Activated CD4-positive, alpha-beta T cell treated with anti-CD3 and anti-CD28 coated beads, Interleukin-2, amount 50 U/mL, for 16 hours (primary cell): ENCODE measurements at regions not wholly inside any gene's neighbourhood (a gene's known extent, or its start where the extent isn't known, plus 50 kb on each side); places are given as distances from the start of the nearest gene placed in this dataset.

Experiments
- DNase-seq: peaks from one replicate; pipeline ENCODE4 v3.0.0-alpha.2; 2020

DNA sequence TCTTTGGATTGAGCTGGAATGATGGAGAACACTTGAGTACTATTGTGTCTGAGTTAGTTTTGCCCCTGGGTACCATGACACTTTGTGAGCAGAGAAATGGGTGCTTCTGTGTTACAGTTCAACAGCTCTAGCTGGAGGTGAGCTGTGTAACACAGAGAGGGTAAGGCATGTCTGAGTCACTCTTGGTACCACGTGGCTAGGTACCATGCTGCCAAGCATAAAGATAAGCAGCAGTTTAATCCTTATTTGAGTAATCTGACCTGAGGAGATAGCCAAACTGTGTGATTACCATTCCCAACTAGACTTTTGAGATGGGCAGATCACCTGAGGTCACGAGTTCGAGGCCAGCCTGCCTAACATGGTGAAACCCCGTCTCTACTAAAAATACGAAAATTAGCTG, 122.0 kb downstream of the OLFM4 start:
- peak; percentile 1 for DNase-seq

DNA sequence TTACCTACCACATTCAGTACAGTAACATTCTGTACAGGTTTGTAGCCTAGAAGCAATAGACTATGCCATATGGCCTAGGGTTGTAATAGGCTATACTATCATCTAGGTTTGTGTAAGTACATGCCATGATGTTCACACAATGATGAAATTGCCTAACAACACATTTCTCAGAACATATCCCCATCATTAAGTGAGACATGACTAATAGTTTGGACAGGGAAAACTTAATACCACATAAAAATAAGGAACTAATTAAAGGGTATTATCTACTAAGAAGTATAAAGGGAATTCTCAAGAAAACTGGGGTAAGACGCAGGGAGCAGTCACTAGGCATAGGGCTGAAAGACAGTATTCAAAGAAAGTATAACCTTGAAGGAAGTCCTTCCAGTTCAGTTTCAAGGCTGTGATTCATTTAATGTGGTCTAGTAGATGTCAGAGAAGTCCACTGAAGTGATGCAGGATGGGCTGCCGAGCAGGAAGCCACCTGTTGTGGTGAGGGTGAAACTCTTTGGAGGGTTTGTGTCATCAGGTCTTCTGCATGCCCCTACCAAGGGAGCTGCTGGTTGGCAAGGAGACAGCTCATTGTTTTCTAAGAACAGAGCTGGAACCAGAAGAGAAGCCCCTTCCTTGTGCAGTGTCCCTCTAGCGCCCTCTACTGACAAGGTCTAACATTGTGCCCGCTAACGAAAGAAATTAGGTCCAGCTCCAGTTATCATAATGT, 122.9 kb downstream of the OLFM4 start:
- DNase-seq, result peak; percentile 58

DNA sequence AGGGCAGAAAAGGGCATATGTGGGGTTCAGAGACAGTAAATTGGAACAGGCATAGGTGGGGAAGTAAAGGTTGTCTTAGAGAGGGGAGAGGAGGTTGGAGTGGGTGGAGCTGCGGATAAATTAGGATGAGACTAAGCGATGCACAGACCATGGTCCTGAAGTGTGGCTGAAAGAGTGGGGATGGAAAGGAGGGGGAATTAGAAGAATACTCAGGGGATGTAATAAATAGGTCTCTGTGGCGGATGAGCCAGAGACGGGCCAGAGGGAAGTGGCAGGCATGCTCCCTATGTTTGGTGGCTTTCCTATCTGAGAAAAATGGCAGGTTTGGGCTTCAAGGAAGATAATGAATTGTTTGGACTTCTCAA, 123.4 kb downstream of the OLFM4 start:
- no peak for DNase-seq

DNA sequence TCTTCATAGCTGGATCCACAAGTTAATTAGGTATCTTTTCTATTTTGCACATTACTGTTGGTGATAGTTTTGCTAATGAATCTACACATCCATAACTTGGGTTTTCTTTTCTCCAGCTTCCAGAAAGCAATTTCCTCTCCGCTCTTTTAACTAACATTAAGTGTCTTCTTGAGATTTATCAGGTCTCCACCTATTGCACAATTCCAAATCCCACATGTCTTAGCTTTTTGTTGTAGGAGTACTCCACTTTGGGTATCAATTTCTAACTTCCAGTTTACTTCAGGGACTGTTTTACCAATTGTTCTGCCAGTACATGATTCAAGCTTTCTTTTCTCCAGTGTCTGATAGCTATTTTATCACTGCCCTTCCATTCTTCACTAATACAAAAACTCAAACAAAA, 129.6 kb downstream of the OLFM4 start:
- DNase-seq, result no peak

DNA sequence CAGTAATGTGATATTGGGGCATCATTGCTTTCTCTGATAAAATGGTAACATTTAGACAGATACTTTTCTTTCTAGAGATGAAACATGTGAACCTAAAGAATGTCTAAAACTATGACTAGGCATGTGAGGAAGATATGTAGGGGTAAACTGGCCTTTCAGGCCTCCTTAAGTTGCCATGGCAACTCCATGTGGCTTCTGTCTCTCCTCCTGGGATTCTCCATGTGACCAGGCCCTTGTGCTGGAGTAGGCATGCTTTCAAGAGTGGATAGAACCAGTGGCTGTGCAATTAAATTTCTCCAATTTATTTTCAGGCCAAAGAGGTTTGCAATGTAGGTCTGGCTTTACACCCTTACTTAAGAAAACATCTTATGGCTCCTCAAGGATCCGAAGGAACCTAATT, 130.8 kb downstream of the OLFM4 start:
- DNase-seq, result no peak

DNA sequence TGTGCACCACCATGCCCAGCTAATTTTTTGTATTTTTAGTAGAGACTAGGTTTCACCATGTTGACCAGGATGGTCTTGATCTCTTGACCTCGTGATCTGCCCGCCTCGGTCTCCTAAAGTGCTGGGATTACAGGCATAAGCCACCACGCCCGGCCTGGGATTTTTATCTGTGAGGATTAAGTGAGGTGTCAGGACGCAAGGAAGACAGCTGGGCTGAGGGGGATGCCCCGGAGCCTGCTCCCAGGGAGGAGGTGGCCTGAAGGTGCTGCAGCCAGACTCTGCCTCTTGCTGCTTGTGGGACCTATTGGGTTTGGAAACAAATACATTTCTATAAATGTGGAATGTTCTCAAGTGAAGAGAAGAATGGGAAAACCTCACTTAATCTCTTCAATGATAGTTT, 131.6 kb downstream of the OLFM4 start:
- no peak for DNase-seq

DNA sequence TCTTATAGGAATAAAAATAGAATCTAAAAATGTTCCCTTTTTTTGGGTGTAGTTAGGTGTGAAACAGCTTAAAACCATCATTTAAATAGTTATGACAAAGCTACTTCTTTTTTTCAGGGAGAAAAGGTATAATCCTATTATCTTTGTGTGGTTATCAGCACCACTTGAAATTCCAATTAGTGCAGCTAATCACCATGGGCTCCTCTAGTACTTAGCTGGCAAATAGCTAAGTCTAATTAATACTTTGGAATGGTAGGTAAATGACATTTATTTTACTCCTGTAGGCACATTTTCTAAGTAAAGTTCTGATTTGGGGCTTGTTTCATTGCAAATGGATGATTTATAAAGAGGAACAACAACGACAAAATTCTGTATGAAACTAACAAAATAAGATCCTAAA, 132.6 kb downstream of the OLFM4 start:
- DNase-seq, result no peak

DNA sequence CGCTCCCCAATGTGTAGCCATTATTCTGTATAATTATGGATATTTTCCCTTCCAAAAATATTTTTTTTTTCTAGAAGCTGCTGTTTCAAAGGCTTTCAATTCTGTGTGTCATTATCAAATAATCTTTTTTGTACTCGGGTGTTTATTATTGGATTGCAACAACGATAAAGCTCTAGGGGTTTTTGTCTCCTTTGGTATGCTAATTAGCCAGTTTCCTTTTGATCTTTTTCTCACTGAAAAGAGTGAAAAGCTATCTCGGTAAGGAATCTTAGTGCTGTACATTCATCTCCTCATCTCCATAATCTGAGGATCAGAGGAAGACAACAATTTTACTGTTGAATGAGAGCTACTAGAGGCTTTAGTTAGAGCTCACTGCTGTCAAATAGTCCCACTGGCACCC, 136.6 kb downstream of the OLFM4 start:
- no peak for DNase-seq

DNA sequence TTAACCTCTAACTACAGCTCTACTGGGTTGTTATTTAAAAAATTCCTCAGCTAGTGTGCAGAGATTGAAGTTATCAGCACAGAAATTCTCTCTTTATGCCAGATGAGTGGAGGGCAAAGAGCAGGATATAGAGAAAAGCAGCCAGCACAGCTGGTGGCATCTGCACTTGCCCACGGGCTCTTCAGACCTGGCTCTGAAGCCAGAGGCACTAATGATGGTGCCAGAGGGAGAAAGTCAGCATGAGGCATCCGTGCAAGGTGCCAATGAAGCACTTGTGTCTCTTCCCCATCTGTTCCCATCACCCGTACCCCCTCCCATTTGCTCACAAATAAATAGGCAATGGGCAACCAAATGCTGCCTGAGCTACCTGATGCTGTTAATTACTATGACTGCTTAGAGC, 138.9 kb downstream of the OLFM4 start:
- DNase-seq, result no peak

DNA sequence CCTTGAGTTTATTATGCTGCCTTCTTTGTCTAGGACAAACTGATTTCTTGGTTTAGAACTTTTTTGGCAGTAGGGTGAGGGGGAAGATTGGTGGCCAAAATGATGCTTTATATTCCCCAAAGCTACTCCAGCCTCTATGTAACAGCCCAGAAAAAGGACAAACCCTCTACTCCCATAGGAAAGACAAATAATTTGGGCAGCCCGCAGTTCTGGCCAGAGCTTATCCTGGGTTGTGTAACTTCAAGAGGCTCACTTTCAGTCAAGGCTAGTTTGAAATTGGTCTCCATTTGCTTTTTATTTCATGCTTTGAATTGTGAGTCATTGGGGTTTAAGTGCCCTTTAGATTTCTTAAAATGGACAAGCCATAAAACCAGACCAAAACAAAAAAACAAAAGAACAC, 142.3 kb downstream of the OLFM4 start:
- no peak for DNase-seq

DNA sequence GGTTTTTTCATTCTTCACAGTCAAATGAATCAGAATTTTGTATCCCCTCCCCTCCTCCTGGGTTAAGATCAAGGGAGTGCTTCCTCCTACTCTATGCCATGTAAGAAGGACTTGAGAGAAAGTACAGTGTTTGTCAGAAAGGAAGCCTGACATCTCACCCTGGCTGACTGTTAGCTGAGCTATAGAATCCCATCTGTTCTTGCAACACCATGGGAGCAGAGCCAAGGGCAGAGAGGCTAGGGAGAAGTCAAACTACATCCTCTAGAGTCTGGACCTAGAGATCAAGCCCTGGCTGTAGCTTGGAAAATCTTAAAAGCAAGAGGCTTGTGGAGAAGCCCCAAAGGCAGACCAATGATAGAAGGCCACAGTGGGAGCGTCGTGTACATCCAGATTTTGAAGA, 145.9 kb downstream of the OLFM4 start:
- no peak for DNase-seq

DNA sequence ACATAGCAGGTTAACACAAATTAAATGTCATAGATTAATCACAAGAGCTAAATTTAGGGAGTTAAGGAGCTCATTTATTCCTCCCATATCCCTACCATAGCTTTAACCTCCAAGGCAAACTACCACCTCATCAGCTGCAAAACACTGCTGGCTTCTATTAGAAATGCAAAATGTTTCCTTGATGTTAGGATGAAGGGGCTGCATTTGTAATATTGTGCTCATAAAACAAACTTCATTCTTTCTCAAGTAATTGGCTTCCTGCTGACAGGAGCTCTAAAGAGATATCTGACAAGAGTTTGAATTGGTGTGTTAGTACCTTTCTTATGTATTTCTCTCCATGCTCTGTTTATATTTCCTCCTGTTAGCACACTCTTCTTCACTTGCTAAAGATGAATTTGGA, 152.1 kb downstream of the OLFM4 start:
- DNase-seq, result no peak

DNA sequence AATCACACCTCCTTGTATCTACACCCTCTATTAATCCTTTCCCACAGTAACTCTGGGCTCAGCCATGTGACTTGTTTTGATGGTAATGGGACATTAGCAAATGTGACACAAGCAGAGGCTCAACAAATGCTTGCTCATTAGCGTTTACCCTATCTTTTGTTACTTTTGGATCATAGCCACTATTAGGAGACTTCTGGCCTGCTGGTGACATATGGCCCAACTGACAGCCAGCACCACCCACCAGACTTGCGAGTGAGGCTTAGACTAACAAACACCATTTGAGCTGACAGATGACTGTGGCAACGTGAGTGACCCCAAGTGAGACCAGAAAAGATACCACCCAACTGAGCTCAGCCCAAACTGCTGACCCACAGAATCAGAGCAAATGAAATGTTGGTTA, 154.1 kb downstream of the OLFM4 start:
- no peak for DNase-seq

DNA sequence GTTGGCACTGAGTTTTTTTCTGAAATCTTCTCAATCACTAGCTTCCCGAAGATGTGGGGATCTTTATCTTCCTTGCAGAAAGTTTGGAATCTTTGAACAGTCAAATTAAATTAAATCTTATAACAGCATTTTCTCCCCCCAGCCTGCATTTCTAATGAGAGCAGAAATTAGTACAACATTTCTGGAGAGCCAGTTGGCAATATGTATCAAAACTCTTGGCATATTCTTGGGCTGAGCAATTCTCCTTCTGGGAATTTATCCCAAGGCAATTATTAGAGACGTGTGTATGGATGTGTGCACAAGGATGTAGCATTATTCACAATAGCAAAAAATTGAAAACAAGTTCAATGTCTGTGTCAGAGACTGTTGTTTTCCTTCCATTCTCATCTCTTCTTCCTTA, 159.5 kb downstream of the OLFM4 start:
- no peak for DNase-seq

DNA sequence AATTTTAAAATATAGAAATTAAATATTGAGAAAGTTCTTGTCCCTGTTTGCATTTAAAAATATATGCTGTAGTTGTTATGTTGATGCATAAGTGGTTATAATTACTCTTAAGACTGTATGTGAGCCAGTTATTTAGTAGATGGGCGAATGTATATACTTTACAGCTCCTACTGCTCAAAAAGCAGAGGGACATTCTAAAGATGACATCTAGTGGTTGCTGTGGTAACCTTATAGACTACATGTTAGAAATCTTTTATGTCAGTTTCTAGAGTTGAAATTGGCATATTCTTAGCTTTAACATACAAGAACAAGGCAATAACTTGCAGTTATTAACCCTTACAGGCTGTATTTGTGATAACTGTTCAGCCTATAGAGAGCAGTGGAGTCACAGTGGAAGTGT, 160.5 kb downstream of the OLFM4 start:
- no peak for DNase-seq

DNA sequence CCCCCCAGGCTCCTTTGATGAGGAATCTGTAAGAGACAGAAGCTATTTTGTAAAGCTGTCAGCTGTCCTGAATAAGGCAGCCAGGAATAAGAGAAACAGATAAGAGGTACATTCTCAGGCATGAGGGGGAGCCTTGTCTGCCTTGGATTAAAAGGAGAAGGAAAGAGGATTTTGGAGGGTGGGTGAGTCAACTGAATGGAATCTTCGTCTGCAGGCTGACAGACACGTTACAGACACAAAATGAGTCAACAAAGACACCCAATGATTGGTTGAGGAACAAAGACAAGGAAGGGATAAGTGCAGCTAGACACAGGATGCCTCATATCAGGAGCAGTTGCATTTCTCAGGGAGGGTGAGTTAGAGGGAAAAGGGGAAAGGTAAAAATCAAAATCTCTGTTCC, 162.5 kb downstream of the OLFM4 start:
- no peak for DNase-seq

DNA sequence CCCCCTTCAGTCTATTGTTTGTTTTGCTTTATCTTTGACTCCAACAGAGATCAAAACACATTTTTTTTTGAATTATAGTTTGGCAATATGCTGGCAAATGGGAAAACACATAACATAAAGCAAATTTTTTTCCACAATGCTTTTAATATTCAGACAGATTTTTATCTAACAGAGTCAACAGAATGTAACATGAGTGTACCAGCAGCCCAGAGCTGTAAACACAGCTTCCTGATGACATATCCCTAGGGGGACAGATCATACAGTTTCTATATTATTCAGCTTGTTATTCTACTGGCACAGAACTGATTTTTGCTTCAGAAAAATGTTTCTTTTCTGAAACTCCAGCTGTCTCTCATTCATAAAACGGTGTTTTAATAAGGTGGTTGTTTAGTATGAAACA, 168.8 kb downstream of the OLFM4 start:
- no peak for DNase-seq

DNA sequence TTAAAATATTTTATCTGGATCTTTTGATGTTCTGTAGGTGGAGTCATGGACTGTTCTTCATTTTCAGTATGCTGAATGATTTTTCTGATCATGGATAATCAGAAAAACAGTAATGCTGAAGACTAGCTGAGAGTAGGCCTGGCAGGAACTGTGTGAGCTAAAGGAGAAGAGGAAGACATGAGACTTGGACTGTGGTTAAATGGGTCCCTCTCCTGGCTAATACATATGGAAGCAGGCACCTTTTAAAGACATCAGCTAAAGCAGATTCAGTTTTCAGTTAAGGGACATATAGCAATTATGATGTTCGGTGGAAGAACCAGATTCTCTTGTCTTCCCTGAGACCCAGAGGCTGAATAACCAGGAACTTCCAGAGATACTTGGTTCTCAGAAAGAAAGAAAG, 169.4 kb downstream of the OLFM4 start:
- DNase-seq, result no peak

DNA sequence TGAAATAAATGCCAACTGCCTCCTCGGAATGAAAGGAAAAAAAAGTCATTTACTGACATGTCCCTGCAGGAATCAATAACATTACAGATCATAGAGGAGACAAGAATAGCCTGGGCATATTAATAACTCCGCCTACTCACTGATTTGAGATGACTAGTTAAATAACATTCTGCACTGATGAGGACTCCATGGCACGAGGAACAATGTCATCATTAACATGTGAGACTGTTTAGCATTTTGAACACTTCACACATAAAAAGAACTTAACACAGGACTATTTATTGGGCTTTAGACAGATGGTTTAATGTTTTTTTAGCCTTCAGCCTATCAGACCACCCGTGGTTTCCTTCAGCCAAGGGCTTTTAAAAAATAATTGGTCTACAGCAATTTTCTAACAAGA, 170.1 kb downstream of the OLFM4 start:
- DNase-seq, result no peak

DNA sequence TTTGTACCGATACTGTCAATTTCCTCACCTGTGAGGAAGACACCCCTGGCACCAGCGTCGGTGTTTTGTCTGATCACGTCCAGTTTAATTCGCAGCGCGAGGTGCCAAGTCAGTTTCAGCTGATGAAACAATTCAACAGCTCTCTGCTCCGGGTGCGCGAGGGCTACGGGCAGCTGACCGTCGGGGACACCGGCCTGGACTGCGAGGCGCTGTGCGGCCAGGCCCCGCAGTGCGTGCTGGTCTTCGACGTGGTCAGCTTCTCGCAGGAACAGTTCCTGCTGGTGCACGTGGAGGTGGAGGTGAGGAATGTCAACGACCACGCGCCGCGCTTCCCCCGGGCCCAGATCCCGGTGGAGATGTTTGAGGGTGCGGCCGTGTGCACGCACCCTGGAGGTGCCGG, 171.5 kb downstream of the OLFM4 start:
- DNase-seq, result no peak

DNA sequence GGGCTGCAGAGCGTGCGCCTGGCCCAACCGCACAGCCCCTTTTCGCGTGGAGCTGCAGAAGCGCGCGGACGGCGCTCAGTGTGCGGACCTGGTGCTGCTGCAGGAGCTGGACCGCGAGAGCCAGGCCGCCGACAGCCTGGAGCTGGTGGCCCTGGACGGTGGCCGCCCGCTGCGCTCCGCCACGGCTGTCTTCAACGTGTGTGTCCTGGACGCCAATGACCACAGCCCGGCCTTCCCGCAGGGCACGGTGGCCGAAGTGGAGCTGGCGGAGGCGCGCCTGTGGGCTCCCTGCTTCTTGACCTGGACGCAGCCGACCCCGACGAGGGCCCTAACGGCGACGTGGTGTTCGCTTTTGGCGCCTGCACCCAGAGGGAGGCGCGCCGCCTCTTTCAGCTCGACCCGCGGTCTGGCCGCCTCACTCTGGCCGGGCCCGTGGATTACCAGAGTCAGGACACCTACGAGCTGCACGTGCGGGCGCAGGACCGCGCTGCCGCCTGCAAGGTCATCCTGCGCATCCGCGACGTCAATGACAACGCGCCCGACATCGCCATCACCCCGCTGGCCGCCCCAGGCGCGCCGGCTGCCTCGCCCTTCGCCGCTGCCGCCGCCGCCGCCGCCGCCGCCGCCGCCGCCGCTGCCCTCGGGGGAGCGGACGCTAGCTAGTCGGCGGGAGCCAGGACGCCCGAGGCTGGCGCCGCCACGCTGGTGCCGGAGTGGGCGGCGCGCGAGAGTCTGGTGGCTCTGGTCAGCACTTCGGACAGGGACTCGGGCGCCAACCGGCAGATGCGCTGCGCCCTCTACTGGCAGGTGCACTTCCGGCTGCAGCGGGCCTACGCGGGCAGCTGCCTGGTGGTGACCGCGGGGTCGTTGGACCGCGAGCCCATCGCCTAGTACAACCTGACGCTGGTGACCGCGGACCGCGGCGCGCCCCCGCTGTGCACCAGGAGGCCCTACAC, 172.2 kb downstream of the OLFM4 start:
- peak; percentile 5 for DNase-seq

DNA sequence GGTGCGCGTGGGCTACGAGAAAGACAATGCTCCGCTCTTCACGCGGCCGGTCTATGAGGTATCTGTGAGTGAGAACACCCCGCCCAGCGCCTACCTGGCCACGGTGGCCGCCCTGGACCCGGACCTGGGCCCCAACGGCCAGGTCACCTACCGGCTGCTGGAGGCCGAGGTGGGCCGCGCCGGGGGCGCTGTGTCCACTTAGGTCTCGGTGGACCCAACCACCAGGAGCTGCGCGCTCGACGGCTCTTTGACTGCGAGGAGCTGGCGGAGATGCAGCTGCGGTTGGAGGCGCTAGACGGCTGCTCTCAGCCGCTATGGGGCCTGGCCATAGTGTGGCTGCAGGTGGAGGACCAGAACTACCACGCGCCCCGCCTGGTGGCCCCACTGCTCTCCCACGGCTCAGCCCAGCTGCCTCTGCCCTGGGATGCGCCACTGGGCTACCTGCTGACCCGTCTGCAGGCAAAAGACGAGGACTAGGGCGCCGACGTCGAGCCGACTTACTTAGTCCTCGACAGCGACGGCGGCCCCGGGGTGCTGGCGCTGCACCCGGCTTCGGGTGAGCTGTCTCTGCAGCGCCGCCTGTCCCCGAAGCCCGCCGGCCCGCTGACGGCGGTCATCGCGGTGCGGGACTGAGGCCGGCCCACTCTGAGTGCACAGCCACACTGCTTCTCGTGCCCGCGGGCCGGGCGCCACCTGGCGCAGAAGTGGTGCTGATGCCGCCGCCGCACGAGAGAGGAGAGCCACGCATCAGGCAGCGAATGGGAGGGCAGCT, 173.0 kb downstream of the OLFM4 start:
- DNase-seq, result no peak

DNA sequence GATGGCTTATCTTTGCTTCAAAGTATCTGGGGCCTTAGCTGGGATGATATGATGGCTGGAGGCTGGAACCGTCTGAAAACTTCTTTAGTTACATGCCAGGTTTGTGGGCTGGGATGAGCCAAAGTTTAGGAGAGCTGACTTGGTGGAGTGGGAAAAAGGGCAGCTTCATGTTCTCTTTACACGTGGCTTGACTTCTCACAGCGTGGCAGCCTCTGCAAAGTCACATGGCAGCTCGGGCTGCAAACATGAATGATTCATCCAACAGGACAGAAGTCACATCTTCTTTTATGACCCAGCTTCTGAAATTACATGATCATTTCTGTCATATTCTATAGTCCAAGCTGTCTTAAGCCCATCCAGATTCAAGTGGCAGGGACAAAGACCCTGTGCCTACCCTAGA, 176.0 kb downstream of the OLFM4 start:
- DNase-seq, result no peak

DNA sequence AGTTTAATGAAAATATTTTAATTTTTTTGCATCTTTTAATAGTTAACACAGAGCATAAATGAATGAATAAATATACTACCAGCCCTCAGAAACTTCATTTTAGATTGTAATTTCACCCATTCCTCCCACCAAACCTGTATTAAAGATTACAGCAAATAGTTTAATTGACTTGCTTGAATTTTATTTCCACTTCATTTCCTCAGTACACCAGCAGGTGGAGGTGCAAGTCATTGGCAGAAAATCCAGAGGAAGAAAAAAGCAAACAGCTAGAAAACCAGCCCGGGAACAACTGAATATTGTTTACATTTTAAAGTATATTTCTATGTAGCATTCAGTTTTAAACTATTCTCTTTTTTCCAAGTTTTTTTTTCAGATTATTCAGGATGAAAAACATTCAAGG, 177.8 kb downstream of the OLFM4 start:
- no peak for DNase-seq
